Natural killer cell (primary cell): ENCODE measurements at regions not wholly inside any gene's neighbourhood (a gene's known extent, or its start where the extent isn't known, plus 50 kb on each side); places are given as distances from the start of the nearest gene placed in this dataset.

Experiments used
- ATAC-seq, 3 donors: fragments of 150-1000 bp in 2 of 3; fragments of 200-7000 bp in 1 of 3; cut with Tn5 transposase; 1 replicate in 1 of 3; 2 replicates in 2 of 3; pipeline ENCODE4 v1.10.0; 2021; ENCODE audit warnings: mild to moderate bottlenecking in 2 of 3, moderate library complexity in 2 of 3
- DNase-seq, 2 donors: peaks; one replicate each; pipeline versions ENCODE4 v3.0.0 to v3.0.0-alpha.2; 2013 to 2021; ENCODE audit warnings: mixed read lengths in 1 of 2
- H3K27ac ChIP-seq: one replicate; pipeline ENCODE4 v1.5.1; 2013; ENCODE audit warnings: mild to moderate bottlenecking, low read length
- H3K27me3 ChIP-seq: one replicate; pipeline ENCODE4 v1.6.1; 2013; ENCODE audit warnings: low read length; ENCODE audit not compliant: control insufficient read depth, insufficient read depth
- H3K36me3 ChIP-seq: one replicate; pipeline ENCODE4 v1.6.1; 2013; ENCODE audit warnings: low read length; ENCODE audit not compliant: control insufficient read depth, insufficient read depth
- H3K4me1 ChIP-seq: one replicate; pipeline ENCODE4 v1.6.1; 2013; ENCODE audit warnings: low read length; ENCODE audit not compliant: control insufficient read depth, insufficient read depth
- H3K4me3 ChIP-seq: one replicate; pipeline ENCODE4 v1.5.1; 2013; ENCODE audit warnings: low read length
- H3K9me3 ChIP-seq: one replicate; pipeline ENCODE4 v1.6.1; 2013; ENCODE audit warnings: low read length; ENCODE audit not compliant: control insufficient read depth, insufficient read depth
- H3K27ac Mint-ChIP-seq, 2 donors: one replicate each; pipeline ENCODE4 v1.8.0; 2022; ENCODE audit warnings: mild to moderate bottlenecking in 2 of 2, mixed read lengths in 2 of 2, moderate library complexity in 1 of 2
- H3K27me3 Mint-ChIP-seq, 2 donors: one replicate each; pipeline ENCODE4 v1.8.0; 2022; ENCODE audit warnings: low read depth in 2 of 2, mixed read lengths in 2 of 2
- H3K36me3 Mint-ChIP-seq: one replicate; pipeline ENCODE4 v1.8.0; 2022; ENCODE audit warnings: mixed read lengths
- H3K4me1 Mint-ChIP-seq, 2 donors: one replicate each; pipeline ENCODE4 v1.8.0; 2022; ENCODE audit warnings: mixed read lengths in 2 of 2
- H3K4me3 Mint-ChIP-seq: one replicate; pipeline ENCODE4 v1.8.0; 2022; ENCODE audit warnings: mild to moderate bottlenecking, moderate library complexity, mixed read lengths
- H3K9me3 Mint-ChIP-seq, 2 donors: one replicate each; pipeline ENCODE4 v1.8.0; 2022; ENCODE audit warnings: mixed read lengths in 2 of 2
- WGBS: methylation state at CpG from one replicate; pipeline ENCODE4 v1.1.7; 2013; ENCODE audit warnings: missing lambda C conversion rate; ENCODE audit not compliant: insufficient coverage; 5-methylcytosine and 5-hydroxymethylcytosine counted together
- intact Hi-C: fragments of 100-400 bp; cut with micrococcal nuclease; formaldehyde crosslinking; loops from one replicate; pipeline ENCODE4 v1.14.2; 2022
- TF ChIP-seq, protein P1 (sequence below): fragments of 200-600 bp; IDR thresholded peaks from one replicate; pipeline ENCODE4 v1.8.0; 2022; ENCODE audit warnings: antibody characterized with exemption

DNA sequence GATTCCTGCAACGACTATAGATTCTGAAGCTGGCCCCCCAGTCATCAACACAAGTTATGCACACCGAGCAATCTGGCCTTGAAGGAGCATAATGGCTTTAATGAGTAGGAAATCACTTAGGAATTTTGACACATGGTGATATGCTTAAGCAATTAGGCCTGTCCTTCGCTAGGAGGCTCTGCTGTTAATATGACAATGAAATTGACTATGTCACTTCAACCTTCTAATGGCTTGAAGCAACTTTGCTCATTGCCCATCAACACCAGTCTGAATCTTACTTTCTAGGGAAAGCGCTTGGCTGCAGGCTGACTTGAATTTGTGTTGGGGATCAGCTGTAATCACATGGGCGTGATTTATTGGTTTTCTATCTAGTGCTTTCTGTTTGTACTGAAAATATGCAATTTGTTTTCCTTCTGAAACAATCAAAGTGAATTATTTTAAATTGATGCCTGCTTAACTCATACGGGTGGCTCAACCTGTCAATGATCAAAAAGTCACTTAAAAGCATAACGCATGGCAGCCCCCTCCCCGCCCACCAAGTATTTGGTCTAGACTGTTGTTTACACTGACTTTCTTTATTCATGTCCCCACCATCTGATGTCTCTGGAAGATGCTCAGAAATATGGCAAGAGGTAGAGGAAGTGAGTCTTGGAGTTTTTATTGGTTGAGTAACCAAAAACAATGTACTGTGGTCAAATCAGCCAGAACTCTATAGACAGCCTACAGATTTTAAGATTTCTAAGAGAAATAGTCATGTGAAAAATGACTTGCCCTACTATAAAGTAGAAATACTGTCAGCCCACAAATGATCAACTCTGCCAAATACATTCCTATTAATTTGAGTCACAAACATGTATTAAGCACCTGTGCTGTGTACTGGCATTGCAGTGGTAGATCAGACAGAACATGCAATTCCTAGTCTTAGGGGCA, 344.9 kb downstream of the RBM43 start:
- Histone ChIP-seq H3K27me3 (no peaks in the 10 kb centered on the region), H3K27ac (no peak overlapping the region), H3K9me3 (no peaks in the 10 kb centered on the region), H3K4me3 (no peak overlapping the region), H3K36me3 (no peaks in the 10 kb centered on the region), H3K4me1 (no peaks in the 10 kb centered on the region)
- Mint-ChIP-seq H3K27me3 (no peaks in the 10 kb centered on the region), H3K4me1 (no peaks in the 10 kb centered on the region), H3K4me3 (no peak overlapping the region), H3K9me3 (peaks cover 2 to 7% of the 10 kb centered on the region in 2 donors), H3K27ac (no peak overlapping the region), H3K36me3 (no peaks in the 10 kb centered on the region)
- whole genome bisulfite sequencing = 86% methylated on average over 8 of the region's 8 CpGs
- TF ChIP-seq, protein P1, sequence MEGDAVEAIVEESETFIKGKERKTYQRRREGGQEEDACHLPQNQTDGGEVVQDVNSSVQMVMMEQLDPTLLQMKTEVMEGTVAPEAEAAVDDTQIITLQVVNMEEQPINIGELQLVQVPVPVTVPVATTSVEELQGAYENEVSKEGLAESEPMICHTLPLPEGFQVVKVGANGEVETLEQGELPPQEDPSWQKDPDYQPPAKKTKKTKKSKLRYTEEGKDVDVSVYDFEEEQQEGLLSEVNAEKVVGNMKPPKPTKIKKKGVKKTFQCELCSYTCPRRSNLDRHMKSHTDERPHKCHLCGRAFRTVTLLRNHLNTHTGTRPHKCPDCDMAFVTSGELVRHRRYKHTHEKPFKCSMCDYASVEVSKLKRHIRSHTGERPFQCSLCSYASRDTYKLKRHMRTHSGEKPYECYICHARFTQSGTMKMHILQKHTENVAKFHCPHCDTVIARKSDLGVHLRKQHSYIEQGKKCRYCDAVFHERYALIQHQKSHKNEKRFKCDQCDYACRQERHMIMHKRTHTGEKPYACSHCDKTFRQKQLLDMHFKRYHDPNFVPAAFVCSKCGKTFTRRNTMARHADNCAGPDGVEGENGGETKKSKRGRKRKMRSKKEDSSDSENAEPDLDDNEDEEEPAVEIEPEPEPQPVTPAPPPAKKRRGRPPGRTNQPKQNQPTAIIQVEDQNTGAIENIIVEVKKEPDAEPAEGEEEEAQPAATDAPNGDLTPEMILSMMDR = no peak
- DNase-seq (no peak), ATAC-seq (no peak)
- intact Hi-C loops = no loop called here

- intact Hi-C loops = no loop called here
- TF ChIP-seq, protein P1 = no peak
- H3K27me3 Mint-ChIP-seq = no peaks in the 10 kb centered on the region
- no peak for ATAC-seq
- H3K9me3 Mint-ChIP-seq = peaks cover 0 to 12% of the 10 kb centered on the region in 2 donors
- H3K4me1 ChIP-seq = no peaks in the 10 kb centered on the region
- no peaks in the 10 kb centered on the region for H3K36me3 ChIP-seq
- no peak overlapping the region for H3K27ac Mint-ChIP-seq
- H3K4me3 Mint-ChIP-seq = no peak overlapping the region
- H3K27me3 ChIP-seq = no peaks in the 10 kb centered on the region
- H3K9me3 ChIP-seq = peaks cover 2% of the 10 kb centered on the region
- H3K4me3 ChIP-seq = no peak overlapping the region
- H3K27ac ChIP-seq = no peak overlapping the region
- no peaks in the 10 kb centered on the region for H3K36me3 Mint-ChIP-seq
- DNase-seq = no peak
- 46% methylated on average over 9 of the region's 9 CpGs for WGBS
- H3K4me1 Mint-ChIP-seq = no peaks in the 10 kb centered on the region
These were observed 349.8 kb downstream of the RBM43 start for GRCh38 chr2:150911766-150912280.

DNA sequence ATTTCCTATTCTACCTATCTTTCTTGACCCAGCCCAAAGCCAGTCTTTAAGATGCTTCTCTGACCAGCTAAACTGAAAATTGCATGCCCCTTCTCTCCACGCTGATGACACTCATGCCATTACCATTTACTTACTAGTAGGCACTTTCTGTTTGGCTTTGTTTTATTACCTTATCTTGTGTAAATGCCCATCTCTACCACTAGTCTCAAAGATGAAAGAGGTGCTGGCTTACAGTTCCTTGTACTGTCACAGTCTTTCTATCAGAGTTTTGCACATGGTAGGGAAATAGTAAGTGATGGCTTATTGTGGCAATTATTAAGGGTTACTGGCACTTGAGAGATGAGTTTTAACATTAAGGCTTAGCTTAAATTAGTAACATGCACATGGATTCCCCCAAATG, 352.1 kb downstream of the RBM43 start:
- Histone ChIP-seq H3K4me1 (no peaks in the 10 kb centered on the region), H3K4me3 (no peak overlapping the region), H3K9me3 (peaks cover 2% of the 10 kb centered on the region), H3K27ac (no peak overlapping the region), H3K27me3 (no peaks in the 10 kb centered on the region), H3K36me3 (no peaks in the 10 kb centered on the region)
- Mint-ChIP-seq H3K4me3 (no peak overlapping the region), H3K27ac (no peak overlapping the region), H3K9me3 (peaks cover 0 to 15% of the 10 kb centered on the region in 2 donors), H3K4me1 (no peaks in the 10 kb centered on the region), H3K36me3 (no peaks in the 10 kb centered on the region), H3K27me3 (no peaks in the 10 kb centered on the region)
- no peak for ATAC-seq
- intact Hi-C loops = no loop called here
- 60% methylated on average over 1 of the region's 1 CpG for WGBS
- TF ChIP-seq, protein P1 = no peak
- no peak for DNase-seq
